A204.1 (cell line): ENCODE measurements at regions not wholly inside any gene's neighbourhood (a gene's known extent, or its start where the extent isn't known, plus 50 kb on each side); places are given as distances from the start of the nearest gene placed in this dataset.

ENCODE experiments used
- FAIRE-seq: peaks from 2 replicates; lab custom pipeline; 2012; peaks lifted over from hg19 to GRCh38; lab: Jason Lieb, UNC

DNA sequence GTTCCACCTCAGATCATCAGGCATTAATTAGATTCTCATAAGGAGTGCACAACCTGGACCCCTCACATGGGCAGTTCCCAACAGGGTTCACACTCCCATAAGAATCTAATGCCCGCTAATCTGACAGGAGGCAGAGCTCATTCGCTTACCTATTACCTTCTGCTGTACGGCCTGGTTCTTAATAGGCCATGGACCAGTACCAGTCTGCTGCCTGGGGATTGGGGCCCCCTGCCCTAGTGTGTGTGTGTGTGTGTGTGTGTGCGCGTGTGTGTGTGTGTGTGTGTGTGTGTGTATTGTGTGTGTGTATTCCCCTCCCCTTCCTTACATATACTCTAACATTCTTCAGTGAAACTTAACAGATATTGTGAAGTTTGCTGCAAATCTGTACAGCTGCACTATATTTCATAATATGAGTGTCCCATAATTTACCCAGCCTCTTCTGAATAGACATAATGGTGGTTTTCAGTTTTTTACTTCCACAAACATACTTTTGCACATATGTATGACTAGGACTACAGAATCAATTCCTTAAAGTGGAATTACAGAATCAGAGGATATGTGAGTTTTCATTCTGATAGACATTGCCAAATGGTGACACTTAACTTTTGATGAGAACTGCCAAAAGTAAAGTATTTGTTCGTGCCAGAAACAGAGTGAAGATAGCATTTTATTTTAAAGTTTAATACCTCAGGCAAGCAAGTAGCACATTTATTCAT lies 205.2 kb upstream of the EEA1 start:
- no peak for FAIRE-seq

DNA sequence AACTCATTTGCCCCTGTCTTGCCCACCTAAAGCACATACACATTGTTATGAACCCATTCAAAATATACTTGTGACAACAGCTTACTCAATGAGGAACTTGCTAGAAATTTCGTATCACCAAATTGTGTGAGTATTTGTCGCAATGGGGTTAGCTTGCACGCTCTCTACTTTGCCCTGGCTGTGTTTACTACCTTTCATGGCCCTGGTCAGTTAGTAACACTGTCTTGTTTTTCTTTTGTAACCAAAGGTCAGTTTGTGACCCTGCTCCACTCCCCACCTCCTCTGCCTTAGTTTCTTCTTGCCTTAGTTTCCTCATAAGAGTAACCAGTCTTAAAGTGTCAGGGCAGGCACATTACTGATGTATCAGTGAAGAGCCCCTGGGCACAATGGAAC lies 205.8 kb upstream of the EEA1 start:
- FAIRE-seq: no peak

DNA sequence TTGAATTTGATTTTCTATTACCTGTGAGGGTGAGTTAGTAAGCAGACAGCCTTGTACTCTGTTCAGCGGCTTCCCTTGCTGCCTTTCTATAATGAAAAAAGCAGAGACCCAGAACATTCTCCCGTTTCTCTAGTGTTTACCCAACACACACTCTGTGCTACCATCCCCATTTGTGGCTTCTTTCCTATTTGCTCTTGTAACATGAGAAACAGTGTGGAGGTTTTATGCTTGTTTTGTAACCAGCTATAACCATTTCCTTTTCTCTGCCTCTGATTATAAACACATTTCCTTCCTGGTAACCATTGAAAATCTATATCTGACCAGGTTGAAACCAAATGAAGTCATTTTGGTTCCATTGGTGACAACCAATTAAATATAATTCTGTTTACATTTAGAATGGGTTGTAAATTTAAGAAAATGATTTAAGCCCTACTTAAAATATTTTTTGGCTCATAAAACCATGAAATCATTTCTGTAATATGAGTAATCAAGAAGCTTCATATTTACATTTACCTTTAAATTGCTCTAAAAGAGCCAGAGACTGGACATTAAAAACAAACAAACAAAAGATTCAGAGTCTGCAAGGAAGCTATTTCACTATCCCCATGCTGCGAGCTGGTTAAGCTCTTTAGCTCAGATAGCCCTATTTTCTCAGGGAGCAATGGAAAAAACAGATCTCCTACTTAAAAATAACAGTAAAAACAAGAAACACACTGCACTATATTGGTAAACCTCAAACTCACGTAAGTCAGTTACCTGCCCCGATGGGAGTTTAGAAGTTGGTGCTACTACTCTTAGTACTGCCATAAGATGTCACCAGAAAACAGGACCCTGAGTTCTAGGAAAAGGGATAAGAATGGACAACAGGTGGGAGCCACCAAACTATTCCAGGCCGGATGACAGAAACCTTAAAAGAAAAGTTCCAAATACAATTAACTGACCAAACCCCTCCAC lies 206.5 kb upstream of the EEA1 start:
- no peak for FAIRE-seq

- no peak for FAIRE-seq
Observed at GRCh38 chr12:93136253-93137055, 207.4 kb upstream of the EEA1 start.

DNA sequence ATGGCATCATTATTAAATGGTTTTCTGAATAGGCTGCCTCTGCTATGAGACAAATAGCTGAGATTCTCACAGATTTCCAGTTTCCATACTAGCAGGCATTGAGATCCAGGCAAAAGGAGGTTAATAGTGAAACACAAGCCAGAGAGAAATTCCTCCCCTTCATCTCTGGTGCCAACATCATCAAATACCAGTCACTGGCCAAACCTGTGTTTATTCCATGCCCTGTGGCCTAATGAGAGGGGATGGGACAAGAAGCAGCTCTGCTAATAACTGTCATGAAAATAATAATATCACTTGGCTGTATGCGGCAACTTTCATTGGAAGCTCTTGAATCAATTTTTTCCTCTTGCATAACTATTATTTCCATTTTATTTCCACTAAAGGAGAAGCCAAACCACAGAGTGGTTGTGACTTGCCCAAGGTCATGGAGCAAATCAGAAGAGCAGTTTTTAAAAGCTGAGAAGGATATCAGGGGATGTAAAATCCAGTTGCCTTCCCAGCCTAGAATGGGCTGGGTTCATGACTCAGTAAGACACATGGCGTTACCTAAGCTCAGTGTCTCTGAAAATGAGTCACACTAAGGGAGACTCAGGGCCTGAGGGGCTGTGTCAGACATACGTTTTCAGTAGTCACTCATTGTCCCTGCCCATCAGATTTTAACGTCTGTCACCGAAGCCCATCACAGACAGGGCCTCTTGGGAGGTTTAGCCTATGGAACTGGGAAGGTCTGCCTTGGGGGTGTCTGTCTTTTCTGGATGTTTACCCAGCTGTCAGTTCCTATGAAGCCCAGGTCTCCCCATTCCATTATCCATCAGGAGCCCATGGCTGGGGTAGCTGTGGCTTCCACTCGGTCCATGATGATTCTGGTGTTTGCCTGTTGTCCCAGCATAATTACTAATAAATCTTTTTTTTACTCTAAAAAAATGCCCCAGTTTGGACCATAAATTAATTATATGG lies 208.8 kb upstream of the EEA1 start:
- no peak for FAIRE-seq

GRCh38 chr12:93139028-93139665 lies 210.1 kb upstream of the EEA1 start:
- FAIRE-seq: no peak

DNA sequence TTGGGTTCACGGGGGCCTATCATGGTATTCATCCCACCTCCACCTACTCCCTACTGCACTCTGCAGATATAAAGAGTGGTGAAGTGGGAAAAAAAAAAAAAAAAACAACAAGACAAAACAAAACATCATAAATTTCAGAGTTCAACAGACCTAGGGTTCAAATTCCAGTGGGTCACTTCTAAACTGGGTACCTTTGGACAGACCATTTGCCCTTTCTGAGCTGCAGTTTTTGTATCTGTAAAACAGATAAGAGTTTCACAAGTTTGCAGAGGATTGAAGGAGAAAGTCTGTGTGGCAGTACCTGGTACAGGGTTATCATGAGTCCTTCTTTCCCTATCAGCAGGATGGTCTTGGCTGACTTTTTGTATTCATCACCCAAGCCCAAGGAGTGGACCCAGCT lies 211.2 kb upstream of the EEA1 start:
- no peak for FAIRE-seq

DNA sequence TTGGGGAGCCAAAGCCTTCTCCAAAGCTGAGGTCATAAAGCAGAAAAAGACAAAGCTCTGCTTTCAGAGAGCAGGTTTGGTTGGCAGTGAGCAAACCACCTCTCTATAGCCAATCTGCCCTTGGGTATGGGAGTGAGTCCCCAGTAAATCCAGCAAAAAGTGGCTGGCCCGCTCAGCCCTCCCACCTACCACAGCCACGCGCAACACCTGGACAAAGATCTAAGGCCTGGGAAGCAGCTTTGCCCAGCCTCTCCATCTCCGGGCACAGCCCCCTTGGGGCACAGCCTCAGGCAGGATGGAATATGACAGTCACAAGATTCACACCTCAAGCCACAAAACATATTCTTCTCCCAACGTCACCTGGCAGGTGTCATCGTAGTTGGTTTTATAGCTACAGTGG lies 211.7 kb upstream of the EEA1 start:
- FAIRE-seq: no peak

- FAIRE-seq: no peak
Observed at GRCh38 chr12:93142881-93143280, 213.8 kb upstream of the EEA1 start.

- FAIRE-seq: no peak
Observed at GRCh38 chr12:93144109-93144508, 215.0 kb upstream of the EEA1 start.

DNA sequence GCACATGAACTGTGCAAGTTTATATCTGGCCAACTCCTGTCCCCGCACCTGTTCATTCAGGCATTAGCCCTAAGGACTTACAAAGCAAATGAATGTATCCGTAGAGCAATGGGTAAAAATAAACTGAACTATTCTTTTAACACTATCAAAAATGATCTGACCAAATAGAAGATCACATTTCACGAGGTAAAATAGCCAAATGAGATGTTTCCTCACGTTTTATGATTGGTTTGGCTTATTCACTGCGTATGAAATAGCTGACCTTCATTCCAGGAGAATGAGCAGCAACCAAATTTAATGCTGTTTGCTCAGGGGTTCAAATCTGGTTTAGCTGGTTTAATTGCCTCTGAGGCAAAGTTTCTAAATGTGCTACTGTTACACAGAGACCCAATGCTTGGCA lies 216.0 kb upstream of the EEA1 start:
- no peak for FAIRE-seq

- no peak for FAIRE-seq
Observed at GRCh38 chr12:93146263-93146939, 217.3 kb upstream of the EEA1 start.

DNA sequence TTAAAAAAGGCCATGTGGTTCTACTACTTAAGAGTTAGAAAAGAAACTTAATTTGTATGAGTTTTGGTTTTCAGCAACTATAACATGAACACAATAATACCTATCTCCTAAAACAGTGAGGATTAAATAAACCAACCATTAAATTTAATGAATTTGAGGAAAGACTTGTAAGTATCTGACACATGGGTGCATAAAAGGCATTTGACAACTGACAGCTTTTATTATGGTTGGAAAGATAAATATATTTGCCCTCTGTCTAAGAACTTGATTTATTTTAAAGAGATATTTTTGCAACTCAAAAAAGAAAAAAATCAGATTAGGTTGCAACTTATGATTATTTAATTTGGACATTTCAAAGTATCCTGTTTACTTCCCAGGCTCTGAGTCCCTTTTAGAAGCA lies 217.9 kb upstream of the EEA1 start:
- FAIRE-seq: no peak

- FAIRE-seq: no peak
Observed at GRCh38 chr12:93148412-93148811, 219.3 kb upstream of the EEA1 start.

- FAIRE-seq: no peak
Observed at GRCh38 chr12:93149229-93149628, 220.1 kb upstream of the EEA1 start.

- FAIRE-seq: no peak
Observed at GRCh38 chr12:93151079-93151762, 222.1 kb upstream of the EEA1 start.

GRCh38 chr12:93152617-93153016 lies 223.5 kb upstream of the EEA1 start:
- FAIRE-seq: no peak

GRCh38 chr12:93153321-93153720 lies 224.2 kb upstream of the EEA1 start:
- no peak for FAIRE-seq

- FAIRE-seq: no peak
Observed at GRCh38 chr12:93154096-93154728, 223.5 kb upstream of the NUDT4 start.
